ENCODE measurements at regions not wholly inside any gene's neighbourhood (a gene's known extent, or its start where the extent isn't known, plus 50 kb on each side); places are given as distances from the start of the nearest gene placed in this dataset.
"Not testable (repeated sequence)": the region's sequence is repeated elsewhere in the genome, so short reads cannot be mapped to it uniquely, and the experiment has no call there.

DNA sequence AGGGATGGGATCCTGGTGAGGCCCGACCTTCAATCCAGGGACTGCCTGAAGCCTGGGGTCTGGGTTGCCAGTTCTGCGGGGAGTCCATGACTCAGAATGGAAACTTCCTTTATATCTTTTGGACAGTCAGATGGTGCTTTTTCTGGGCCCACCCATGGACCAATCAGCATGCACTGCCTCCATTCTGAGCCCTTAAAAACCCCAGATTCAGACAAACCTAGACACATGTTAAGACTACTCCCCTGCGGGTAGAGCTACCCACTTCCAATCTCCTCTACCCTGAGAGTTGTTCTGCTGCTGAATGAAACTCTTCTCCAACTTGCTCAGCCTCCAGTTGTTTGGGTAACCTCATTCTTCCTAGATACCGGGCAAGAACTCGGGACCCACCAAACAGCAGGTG is 1315.2 kb upstream of the MIR17HG start:
- DNase-seq, result no peak

DNA sequence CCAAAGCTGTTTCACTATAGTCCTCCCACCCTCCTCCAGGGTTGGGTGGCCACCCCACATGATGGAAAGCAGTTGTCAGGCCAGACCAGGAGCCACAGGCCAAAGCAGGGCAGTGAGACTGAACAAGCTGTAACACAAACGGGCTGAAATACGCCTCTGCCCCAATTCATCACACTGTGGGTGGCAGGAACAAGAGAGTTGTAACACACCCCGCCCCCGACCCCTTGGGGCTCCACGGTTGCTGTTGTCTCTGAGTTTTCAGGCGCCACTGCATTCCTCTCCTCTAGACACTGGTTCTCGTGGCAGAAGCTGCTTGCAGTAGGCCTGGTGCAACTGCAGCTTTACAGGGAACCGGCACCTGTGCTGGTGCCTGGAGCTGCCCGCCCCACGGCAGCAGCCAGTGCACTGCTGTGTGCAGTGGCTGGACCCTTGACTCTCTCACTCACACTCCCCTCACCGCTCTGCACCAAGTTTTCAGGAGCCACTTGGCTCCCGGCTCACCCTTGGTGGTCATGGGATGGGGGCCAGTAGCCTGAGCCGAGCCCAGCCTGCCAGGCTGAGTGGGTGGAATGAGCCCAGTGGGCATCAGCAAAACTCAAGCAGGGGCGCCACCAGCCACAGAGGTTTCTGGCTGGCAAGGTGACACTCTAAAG is 1314.5 kb upstream of the MIR17HG start:
- no peak for DNase-seq

DNA sequence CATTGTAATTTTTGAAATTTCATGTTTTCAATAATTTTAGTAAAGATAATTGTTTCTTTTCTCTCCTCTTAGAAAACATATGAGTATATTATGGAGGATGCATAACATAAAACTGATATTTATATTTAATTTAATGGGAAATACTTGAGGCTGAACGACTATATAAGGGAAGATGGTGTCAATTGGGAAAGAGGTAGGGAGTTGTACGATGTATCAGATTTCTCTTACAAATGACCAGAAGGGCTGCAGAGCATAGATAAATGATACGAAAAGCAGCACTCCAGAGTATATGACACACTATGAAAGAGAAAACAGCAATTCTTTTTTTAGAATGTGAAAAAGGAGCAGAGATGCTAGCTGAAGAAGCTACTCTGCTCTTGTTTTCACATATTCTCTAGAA is 1308.0 kb upstream of the MIR17HG start:
- no peak for DNase-seq

DNA sequence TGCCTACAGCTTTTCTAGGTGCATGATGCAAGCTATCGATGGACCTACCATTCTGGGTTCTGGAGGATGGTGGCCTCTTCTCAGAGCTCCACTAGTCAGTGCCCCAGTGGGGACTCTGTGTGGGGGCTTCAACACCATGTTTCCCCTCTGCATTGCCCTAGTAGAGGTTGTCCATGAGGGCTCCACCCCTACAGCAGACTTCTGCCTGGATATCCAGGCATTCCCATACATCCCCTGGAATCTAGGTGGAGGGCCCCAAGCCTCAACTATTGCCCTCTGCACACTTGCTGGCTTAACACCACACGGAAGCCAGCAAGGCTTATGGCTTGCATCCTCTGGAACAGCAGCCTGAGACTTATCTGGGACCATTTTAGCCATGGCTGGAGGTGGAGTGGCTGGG is 1299.9 kb upstream of the MIR17HG start:
- no peak for DNase-seq

DNA sequence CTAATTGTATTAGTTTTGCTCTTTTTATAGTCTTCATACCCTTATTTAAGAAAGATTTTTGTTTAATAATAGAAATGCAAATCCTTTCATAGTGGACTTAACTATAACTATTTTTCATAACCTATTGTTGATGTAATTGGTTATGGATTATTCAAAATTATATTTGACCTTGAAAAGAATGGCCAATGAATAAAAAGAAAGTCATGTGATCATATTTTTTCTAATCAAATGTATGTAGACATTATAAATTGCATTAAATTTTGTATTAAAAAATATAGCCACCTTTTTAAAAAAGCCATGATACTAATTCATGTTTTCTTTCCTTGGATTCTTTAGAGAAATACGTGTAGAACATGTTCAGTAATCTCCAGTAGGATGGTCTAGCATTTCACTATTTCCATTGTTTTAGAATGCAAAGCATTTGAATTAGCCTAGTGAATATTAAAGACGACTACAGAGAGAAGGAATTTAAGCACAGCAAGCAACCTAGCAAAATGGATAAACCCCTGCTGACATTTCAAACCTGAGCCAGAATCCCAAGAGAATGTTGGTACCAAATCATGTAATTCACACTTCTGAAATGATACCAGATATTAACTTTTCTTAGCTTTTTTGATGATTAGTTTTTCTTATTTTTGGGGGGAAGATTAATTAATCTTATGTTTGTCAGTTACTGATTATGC is 1297.4 kb upstream of the MIR17HG start:
- DNase-seq, result no peak

- no peak for DNase-seq
These were observed 1292.4 kb upstream of the MIR17HG start for GRCh38 chr13:90055121-90055520.

GRCh38 chr13:90055760-90056159 is 1291.7 kb upstream of the MIR17HG start:
- DNase-seq, result no peak

DNA sequence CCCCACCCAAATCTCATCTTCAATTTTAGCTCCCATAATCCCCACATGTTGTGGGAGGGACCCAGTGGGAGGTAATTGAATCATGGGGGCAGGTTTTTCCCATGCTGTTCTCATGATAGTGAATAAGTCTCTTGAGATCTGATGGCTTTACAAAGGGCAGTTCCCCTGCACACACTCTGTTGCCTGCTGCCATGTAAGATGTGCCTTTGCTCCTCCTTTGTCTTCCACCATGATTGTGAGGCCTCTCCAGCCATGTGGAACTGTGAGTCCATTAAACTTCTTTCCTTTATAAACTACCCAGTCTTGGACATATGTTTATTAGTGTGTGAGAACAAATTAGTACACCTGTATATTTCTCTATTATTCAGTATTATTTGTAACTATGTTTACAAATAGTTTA is 1283.3 kb upstream of the MIR17HG start:
- not testable (repeated sequence) for DNase-seq

DNA sequence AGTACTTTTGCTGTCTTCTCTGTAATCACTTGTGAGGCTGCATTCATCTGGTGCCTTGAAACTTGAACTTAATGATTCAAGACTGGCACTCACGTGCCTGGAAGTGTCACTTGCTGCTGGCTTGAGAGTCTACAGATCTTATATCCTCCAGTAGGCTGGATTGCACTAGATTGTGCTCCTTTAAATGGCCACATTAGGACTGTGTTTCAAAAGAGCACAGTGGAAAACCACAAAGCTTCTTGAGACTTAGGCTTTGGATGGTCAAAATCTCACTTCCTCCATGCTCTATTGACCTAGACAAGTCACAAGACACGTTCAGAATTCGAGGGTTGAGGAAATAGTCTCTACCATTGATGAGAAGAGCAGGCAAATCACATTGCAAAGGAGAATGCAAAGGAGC is 1278.8 kb upstream of the MIR17HG start:
- DNase-seq, result no peak

DNA sequence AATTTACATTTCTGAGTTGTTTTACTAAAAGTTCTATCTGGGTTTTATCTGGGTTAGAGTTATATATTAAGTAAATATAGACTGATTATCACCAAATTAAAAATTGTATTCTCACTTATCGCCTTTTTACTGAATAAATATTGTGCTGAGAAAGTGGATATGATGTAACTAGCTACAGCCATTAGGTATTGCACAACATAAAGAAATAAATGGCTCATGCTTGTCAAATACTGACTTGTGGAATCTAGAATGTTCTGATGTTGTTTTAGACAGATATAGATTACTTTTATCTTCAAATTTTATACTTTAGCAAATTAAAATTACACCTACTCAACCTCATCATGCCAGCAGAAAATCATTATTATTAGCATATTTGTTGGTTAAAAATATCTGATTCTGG is 1277.1 kb upstream of the MIR17HG start:
- no peak for DNase-seq

- DNase-seq, result no peak
These were observed 1276.5 kb upstream of the MIR17HG start for GRCh38 chr13:90070837-90071525.

GRCh38 chr13:90084684-90085290 is 1262.7 kb upstream of the MIR17HG start:
- DNase-seq, result no peak

GRCh38 chr13:90089051-90089450 is 1258.4 kb upstream of the MIR17HG start:
- DNase-seq, result no peak

- DNase-seq, result no peak
These were observed 1255.9 kb upstream of the MIR17HG start for GRCh38 chr13:90091611-90092010.

DNA sequence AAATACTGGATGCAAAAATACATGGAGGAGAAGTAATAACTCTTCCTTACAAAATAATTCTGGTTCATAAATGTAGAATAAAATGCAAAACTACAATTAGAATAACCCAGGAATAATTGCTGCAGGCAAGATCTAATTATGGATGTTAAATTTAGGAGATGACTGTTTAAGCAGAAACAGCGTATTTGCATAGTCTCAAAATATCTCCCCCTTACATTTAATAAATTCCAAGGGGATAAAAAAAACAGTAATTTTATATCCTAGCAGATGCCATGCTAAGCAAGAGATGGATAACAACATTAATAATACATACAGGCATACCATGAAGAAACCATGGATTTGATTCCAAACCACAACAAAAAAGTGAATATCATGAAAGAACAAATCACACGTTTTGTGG is 1253.1 kb upstream of the MIR17HG start:
- DNase-seq, result no peak

GRCh38 chr13:90098577-90098976 is 1248.9 kb upstream of the MIR17HG start:
- DNase-seq, result no peak

GRCh38 chr13:90099847-90100246 is 1247.6 kb upstream of the MIR17HG start:
- DNase-seq, result no peak

- DNase-seq, result no peak
These were observed 1244.2 kb upstream of the MIR17HG start for GRCh38 chr13:90103099-90103784.

GRCh38 chr13:90104764-90105163 is 1242.7 kb upstream of the MIR17HG start:
- no peak for DNase-seq

- DNase-seq, result no peak
These were observed 1242.2 kb upstream of the MIR17HG start for GRCh38 chr13:90105276-90105675.

DNA sequence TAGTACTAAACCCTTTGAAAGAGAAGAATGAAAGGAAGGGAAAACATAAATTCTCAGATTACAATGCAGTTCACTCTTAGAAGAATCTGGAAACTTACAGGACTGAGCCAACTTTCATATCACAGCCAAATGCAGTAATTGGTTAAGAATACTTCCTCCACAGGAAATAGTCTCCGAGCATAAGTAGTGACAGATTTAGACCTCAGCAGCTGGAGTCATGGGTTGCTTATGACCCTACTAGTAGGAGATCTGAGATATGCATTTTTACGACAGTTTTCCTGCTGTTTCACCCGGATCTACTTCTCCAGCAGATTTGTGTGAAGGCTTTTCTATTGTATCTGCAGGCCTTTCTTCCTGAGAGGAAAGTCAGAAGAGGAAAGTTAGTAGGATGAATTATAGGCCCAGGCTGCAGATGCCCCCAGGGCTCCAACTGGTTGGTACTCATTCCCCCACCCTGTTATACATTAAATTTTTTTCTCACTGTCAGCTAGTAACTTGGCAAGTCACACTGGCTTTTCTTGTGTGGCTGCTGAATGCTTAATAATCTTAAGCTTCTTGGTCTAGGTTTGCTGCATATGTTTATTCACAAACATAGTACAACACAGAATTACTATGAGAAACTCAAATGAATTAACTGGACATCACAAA is 1241.5 kb upstream of the MIR17HG start:
- DNase-seq, result no peak

- DNase-seq, result no peak
These were observed 1239.8 kb upstream of the MIR17HG start for GRCh38 chr13:90107661-90108060.

DNA sequence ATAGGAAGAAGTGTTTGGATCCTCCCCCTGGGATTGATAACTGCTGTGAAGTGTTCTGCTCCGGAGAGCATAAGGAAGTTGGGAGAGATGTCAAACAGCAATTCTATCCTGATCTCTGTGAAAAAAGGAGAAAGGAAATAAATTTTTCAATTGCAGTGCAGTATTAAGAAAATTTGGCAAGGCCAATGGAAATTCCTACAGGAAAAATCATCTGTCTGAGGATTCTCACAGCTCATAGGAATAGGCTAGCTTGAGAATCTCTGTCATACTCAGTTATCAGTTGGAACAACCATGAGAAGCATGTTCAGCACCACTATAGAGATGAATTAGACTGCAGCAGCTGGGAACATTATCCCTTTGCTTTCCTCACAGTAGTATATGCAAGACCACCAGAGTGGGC is 1238.9 kb upstream of the MIR17HG start:
- DNase-seq, result no peak

Measured in CD4-positive, alpha-beta T cell treated with Interleukin-6 for 4 hours (primary cell).